Glomerular visceral epithelial cell (primary cell): ENCODE measurements at regions not wholly inside any gene's neighbourhood (a gene's known extent, or its start where the extent isn't known, plus 50 kb on each side); places are given as distances from the start of the nearest gene placed in this dataset.

Experiments
- DNase-seq: peaks from one replicate; pipeline ENCODE4 v3.0.0-alpha.2; 2016; ENCODE audit errors: extremely low spot score

DNA sequence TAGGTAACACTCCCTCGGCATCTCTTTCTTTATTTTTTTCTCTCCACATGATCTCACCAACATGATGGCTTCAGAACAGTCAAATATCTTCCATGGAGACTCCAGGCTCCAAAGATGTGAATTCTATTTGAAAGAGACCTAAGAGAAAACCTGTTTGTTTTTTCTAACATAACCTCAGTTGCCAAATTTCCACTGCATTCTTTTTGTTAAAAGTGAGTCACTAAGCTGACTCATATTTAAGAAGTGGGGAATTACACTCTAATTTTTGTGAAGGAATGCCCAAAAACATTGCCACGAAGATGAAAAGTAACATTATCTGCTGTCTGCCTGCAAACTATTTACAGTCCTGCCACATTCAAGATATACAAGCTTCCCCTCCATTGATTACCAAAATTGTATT lies 1337.6 kb downstream of the LRFN5 start:
- DNase-seq, result no peak

DNA sequence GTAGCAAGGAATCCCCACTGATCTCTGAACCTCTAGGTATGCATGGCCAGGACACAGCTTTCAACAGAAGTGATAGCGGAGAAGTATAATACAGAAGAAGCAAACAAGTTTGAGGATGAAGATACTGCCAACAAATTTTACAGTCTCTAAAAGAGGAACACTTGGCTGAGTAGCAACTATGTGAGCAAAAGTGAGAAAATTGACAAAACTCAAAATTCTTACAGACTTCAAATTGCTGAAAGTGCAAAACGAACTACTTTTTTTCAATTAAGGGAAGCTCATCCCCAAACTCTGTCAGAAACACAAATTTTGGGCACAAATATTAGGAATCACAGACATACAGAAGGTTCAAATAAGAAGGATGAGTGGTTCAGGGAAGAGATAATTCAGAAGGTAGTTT lies 1324.6 kb downstream of the LRFN5 start:
- no peak for DNase-seq

DNA sequence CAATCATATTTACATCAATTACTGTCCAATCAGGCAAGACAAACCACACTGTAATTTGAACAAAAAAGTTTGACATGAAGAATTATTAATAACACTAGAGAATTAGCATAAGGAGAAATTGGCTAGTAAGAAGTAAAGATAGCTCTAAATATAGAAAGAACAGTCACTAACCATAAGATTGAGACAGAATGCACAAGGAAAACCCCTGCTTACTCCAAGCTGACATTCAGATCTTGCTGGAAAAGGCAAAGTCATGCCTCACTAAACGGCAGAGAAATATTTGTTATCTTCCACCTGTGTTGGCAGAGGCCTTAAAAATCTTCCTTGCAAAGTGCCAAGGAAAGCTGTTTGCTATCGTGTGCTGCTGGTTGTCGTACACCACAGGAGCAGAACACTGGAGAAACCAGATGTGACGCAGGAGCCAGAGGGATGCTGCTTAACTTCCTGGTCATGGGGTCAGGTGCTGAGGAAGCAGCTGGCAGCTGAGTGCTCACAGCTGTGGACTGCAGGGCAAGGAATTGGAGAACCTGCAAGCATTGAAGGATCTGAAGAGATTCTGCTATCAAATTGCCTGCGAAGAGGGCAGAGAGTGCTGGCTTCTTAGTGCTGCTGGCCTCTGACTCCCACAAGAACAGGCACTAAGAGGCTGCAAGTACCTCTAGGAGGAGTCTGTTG lies 1323.3 kb downstream of the LRFN5 start:
- peak; percentile 7 for DNase-seq

DNA sequence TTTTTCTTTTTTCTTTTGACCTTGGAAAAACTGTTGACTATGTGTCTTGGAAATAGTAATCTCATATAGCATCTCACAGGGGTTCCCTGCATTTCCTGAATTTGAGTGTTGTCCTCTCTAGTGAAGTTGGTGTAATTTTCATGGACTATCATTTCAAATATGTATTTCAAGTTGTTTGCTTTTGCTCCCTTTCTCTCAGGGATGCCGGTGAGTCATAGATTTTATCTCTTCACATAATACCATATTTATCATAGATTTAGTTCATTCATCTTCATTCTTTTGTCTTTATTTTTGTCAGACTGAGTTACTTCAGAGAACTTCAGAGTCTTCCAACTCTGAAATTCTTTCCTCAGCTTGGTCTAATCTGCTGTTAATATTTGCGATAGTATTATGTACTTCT lies 1320.6 kb downstream of the LRFN5 start:
- DNase-seq, result no peak

DNA sequence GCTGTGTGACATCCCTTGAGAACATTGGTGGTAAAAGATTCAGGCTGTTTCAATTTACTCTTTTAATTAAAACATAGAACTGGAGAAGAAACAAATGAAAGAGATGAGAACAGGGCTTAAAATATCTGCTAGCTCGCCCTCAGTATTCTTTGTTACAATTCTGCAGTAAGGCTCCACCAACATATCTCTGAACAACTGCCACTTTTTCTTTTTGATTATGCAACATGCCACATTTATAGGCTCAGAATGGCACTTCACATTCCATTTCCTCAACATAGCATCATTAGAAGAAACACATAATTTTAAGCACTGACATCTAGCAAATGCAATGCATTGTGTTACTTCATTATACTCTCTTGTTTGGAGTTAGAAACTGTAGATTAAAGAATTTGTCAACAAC lies 1315.2 kb downstream of the LRFN5 start:
- no peak for DNase-seq

DNA sequence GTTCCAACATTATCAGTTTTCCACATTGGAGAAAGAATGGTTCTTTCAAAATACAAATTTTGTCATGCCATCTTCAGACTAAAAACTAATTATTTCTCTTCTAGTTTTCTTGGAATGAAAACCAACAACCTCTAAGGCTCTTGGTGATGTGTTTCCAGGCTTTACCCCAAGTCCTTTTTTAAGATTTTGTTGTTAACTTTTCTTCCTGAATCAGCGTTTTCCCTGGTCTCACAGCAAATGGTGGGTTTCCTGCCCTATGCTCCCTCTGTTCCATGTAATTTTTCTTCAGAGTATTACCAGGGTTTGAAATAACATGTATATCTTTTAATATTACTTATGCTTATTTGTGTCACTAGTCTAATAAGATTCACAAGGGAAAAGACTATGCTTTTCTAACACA lies 1311.9 kb downstream of the LRFN5 start:
- no peak for DNase-seq

DNA sequence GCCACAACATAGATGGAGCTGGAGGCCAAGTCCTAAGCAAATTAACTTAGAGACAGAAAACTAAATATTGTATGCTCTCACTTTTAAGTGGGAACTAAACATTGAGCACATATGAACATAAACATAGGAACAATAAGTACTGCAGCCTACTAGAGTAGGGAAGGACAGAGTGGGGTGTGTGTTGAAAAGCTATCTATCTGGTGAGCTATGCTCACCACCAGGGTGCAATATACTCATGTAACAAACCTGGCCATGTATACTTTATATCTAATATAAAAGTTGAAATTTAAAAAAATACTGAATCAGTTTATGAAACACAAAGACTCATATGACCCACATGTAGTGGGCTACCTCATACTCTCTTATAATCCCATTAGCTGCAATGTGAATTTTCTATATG lies 1305.0 kb downstream of the LRFN5 start:
- no peak for DNase-seq

DNA sequence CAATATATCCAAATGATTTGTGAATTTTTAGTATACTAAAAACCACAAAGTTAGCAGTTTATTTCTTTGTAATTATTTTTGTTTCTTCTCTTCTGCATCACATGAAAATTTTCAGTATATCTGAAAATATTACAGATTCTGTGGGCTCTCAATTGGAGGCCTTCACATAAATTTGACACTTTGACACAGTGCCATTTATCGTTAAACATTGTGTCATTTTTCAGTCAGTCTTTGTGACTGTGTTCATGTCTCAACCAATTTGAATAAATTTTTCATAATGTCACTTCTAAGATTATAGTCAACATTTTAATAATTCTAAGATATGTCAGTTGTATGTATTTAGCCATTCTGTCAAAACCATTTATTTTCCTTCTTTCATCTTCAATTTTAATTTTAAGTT lies 1303.0 kb downstream of the LRFN5 start:
- no peak for DNase-seq

DNA sequence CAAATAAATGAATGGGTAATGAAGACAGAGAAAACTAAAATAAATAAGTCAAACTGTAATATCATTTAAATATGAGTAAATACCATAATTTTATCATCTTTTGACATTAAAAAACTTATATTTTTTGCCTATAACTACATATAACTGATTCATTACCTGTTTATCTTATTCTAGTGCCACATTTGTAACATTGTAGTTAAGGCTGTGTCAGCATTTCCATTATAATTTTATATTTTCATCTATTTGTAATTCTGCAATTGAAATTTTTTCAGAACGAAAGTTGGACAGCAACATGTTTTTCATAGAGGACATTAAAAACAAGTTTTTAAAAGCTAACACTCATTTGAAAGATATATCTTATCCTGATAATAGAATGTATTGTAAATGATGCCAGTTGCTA lies 1286.5 kb downstream of the LRFN5 start:
- no peak for DNase-seq

DNA sequence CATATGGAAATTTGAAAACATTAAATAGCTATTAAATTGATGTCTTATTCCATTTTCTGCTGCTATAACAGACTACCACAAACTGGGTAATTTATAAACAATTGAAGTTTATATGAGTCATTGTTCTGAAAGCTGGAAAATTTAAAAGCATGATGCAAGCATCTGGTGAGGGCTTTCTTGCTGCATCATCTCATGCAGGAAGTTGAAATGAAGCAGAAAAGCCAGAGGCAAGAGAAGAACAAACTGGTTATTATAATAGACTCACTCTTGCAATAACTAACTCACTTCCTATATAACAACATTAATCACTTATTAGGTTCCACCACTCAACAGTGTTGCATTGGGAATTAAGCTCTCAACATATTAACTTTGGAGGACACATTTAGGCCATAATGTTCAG lies 1277.4 kb downstream of the LRFN5 start:
- peak; percentile 56 for DNase-seq

DNA sequence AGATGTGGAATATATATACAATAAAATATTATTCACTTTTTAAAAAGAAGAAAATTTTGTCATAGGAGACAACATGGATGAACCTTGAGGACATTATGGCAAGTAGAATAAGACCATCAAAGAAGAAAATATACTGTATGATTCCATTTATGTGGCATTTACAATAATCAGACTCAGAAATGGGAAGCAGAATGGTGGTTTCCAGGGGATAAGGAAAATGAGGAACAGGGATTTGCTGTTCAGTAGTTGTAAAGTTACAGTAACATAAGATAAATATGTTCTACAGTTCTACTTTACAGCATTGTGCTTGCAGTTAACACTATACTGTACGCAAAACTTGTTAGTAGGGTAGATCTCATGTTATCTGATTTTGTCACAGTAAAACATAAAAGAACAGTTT lies 1271.0 kb downstream of the LRFN5 start:
- DNase-seq, result no peak

DNA sequence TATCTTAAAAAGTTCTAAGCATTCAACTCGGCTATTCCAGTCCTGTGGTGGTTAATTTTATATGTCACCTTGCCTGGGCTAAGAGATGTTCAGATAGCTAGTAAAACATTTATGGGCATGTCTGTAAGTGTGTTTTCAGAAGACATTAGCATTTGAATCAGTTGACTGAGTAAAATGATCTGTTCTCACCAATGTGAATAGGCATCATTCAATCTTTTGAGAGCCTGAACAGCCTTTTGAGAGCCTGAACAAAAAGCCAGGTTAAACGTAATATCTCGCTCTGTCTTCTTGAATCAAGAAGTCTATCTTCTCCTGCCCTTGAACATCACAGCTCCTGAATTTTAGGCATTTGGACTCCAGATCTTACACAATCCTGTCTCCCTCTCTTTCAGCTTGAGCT lies 1266.1 kb downstream of the LRFN5 start:
- no peak for DNase-seq

DNA sequence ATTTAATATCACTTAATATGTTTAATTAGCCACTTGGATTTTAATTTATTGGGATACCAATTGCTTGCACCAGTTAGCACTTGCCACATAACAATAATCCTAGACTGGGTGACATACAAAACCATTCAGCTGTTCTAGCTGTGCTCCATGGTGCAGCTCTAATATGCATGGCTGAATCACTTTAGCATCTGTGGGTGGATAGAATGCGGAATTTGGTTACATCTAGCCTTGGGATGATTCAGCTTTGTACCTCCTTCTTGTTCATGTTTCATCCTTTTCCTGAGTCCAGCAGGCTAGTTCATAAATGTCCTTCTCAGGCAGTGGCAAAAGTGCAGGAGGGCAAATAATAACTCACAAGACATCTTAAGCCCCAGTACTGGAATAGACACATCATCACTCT lies 1263.0 kb downstream of the LRFN5 start:
- DNase-seq, result peak; percentile 67

DNA sequence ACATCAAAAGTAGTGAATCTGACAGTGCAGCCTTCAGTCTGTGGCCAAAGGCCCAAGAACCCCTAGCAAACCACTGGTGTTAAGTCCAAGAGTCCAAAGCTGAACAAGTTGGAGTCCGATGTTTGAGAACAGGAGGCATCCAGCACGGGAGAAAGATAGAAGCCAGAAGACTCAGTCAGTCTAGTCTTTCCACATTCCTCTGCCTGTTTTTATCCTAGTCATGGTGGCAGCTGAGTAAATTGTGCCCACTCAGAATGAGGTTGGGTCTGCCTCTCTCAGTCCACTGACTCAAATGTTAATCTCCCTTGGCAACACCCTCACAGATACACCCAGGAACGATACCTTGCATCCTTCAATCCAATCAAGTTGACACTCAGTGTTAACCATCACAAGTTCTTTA lies 1255.4 kb downstream of the LRFN5 start:
- DNase-seq, result no peak

DNA sequence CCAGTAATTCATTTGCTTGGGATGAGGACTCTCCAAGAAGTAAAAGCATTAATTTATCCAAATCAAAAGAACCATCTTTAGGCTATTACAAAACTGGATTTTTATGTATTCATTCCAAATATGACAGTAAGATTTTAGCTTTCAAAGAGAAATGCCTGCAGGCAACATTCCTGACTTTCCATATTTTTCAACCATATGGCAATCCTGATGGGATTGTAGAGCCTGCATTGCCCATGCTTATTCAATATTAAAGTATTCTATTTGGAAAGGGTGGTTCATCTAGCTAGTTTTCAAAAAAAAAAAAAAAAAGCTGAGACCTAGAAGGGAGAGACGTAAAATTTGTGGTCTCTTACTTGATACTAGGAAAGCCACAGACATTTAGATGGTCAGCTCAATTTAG lies 1253.7 kb downstream of the LRFN5 start:
- DNase-seq, result no peak

DNA sequence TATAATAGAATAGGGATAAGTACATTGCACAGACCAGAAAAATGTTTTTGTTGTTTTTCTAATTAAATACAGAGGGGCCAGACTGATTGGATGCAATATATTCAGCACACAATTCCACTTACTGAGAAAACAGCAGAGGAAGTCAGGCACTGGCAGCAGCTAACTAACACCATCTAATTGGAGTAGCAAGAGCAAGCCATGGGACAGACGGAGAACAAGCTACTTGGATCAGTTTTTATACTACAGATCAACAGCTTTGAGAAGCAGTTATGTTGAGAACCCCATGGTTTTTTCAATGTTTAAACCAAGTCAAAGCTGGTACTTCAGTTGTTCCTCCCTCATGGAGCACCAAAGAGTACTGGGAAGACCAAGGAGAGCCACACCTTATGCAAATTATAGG lies 1249.4 kb downstream of the LRFN5 start:
- DNase-seq, result no peak

DNA sequence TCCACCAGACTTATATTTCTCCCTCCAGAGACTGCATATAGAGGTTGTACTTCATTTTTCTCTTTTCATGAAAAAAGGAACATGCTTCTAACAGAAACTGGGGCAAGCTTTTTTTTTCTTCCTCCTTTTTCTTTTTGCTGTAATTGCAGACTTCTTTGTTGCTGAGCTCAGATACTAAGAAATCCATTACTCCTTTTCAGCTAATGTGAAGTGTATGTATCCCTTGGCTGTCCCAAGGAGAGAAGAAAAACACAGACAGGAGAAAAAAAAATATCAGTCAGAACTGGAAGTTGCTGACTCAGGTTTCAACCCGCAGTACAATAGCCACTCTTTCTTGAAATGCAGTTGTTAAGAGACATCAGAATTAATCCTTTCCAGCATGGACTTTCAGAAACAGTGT lies 1248.4 kb downstream of the LRFN5 start:
- DNase-seq, result peak; percentile 2

DNA sequence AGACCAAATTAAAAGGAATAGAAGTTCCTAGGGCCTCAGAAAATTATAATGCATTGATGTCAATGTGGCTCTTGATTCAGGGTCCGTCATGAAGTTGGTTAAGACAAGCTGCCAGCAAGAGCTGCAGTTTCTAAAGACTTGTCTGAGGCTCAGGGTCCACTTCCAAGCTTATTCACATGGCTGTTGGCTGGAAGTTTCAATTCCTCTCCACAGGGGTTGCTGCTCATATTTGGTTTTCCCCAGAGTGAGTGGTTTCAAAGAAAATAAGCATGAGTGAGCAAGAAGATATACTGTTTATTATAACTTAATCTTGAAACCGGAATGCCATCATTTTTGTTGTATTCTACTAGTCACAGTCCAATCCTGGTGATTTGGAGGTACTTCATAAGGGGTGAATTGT lies 1247.4 kb downstream of the LRFN5 start:
- no peak for DNase-seq

DNA sequence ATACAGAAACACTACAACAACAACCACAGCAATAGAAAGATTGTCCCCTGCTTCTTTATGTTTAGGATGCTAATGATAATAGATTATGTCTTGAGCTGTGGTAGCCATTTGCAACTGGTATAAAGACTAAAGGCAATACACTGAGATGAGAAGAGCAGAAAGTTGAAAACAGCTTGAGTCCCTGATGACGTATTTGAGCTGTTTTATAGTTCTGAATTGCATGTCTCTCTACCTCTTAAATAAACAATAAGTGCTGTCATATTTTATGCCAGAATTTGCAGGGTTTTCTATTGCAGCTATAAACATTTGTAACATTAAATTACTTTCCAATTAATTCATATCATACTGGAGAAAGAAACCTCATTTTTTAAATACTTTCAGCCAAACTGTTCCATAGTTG lies 1242.0 kb downstream of the LRFN5 start:
- no peak for DNase-seq

DNA sequence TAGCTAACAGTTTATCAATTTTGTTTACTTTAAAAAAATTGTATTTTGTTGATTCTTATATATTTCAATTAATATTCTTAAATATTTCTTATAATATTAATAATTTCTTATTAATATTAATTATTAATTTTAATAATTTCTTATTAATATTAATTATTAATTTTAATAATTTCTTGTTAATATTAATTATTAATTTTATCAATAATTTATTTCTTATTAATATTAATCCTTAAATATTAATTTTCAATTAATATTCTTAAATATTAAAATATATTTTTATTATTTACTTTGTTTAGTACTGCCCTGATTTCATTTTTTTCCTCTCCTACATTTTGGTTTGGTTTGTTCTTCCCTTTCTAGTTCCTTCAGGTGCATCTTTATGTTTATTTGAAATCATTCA lies 1208.1 kb downstream of the LRFN5 start:
- DNase-seq, result no peak

DNA sequence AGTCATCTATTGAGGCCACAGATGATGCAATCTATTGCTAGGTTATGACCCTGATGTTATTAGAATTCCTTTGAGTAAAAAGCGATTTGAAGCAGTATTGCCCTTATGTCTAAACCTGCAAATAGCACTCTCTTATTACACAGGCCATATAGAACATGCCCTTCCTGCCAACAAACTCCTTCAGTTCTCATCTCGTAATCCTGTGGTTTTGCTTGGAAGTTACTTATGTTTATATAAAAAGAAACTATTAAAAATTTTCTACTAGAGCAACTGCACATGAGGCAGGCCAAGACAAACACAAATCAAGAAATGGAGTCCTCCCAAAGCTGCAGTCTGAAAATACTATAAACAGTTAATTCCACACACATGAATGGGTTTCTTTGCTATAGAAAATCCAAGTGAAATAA lies 1200.2 kb downstream of the LRFN5 start:
- peak; percentile 21 for DNase-seq

DNA sequence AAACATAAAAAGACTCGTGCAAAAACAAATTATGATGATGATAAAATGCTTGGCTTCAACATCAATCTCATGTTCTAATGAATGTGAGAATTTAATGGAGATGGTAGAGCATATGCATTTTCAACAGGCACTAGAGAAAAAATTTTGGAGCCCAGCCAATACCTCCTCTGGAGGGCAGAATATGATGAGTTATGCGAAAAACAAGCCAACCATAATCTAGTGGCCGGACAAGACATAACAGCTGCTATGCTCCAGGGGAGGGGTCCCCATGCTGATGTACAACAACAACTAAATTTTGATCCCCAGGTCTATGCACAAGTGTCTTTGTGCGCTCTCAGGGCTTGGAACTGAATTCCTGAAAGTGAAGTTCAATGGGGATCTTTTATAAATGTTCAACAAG lies 1197.5 kb downstream of the LRFN5 start:
- DNase-seq, result no peak

DNA sequence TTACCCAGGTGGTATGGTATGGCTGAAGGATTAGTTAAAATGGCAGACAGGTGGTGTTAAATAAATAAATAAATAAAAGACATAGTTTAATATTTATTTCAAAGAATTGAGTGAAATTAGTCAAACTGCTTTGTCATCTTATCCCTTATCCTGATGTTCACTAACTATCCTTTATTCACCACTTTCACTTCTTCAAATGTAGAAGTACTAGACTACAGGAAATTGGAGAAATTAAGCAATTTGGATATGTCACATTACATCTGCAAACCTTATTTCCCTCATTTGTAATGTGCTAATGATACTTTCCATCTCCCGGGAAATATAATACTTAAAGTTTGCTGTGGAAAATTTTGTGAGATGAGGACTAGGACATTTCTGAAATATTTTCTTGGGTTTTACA lies 1195.7 kb downstream of the LRFN5 start:
- DNase-seq, result no peak

DNA sequence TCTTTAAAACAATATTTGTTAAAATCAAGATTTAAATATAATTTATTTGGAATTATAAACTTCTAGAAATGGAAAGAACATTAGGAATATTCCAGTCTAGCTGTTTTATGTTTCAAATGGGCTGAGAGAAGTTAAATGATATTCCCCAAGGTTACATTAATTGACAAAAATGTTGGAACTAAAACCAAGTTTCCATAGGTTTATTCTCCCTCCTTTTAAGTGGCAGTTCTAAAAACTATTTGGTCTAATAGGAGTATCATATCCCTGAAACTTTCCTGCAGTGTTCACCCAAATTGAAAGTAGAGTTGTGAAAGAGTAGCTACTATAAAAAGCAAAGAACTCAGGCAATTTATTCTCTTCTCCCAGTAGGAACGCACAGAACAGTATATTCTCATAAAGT lies 1185.5 kb downstream of the LRFN5 start:
- DNase-seq, result no peak

DNA sequence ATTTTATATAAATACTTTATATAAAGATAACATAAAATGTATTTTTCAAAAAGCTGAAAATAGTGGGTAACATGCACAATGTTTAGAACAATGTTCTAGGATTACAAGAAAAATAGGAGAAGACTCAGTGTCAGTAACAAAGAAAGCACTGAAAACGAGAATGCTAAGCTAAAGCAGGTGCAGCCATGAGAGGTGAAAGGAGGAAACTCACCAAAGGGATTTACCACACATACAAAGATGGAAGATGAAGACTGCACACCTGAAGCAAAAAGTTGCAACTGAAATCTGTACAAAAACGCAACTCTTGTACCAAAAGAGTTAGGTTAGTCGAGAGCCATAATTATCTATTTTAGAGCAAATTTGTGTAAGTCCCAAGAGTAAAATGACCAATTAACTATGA lies 1176.1 kb downstream of the LRFN5 start:
- DNase-seq, result no peak
